Parathyroid adenoma (tissue), 2 donors: ENCODE measurements at regions not wholly inside any gene's neighbourhood (a gene's known extent, or its start where the extent isn't known, plus 50 kb on each side); places are given as distances from the start of the nearest gene placed in this dataset.
"Not testable (repeated sequence)": the region's sequence is repeated elsewhere in the genome, so short reads cannot be mapped to it uniquely, and the experiment has no call there.

ENCODE experiments used
- H2AFZ ChIP-seq: fragments of 300-600 bp; sonication (generic); one replicate; pipeline ENCODE4 v1.7.0; 2017; ENCODE audit warnings: antibody characterized with exemption, mild to moderate bottlenecking
- H3K27ac ChIP-seq: fragments of 300-600 bp; sonication (generic); one replicate; pipeline ENCODE4 v1.7.0; 2017
- H3K27me3 ChIP-seq: fragments of 300-600 bp; sonication (generic); one replicate; pipeline ENCODE4 v1.7.0; 2017; ENCODE audit warnings: low read length; ENCODE audit not compliant: control insufficient read depth, insufficient read depth
- H3K36me3 ChIP-seq: fragments of 300-600 bp; sonication (generic); one replicate; pipeline ENCODE4 v1.7.0; 2017; ENCODE audit warnings: low read length; ENCODE audit not compliant: control insufficient read depth, insufficient read depth
- H3K4me1 ChIP-seq: fragments of 300-600 bp; sonication (generic); one replicate; pipeline ENCODE4 v1.7.0; 2017; ENCODE audit warnings: control low read depth
- H3K4me2 ChIP-seq: fragments of 300-600 bp; sonication (generic); one replicate; pipeline ENCODE4 v1.7.0; 2017; ENCODE audit warnings: low read length
- H3K4me3 ChIP-seq: fragments of 300-600 bp; sonication (generic); one replicate; pipeline ENCODE4 v1.7.0; 2017; ENCODE audit warnings: low read depth, low read length
- H3K79me2 ChIP-seq: fragments of 300-600 bp; sonication (generic); one replicate; pipeline ENCODE4 v1.7.0; 2017; ENCODE audit warnings: control low read depth
- H3K9ac ChIP-seq: fragments of 300-600 bp; sonication (generic); one replicate; pipeline ENCODE4 v1.7.0; 2017; ENCODE audit warnings: mild to moderate bottlenecking
- H3K9me3 ChIP-seq: fragments of 300-600 bp; sonication (generic); one replicate; pipeline ENCODE4 v1.7.0; 2017; ENCODE audit warnings: low read length; ENCODE audit not compliant: control insufficient read depth
- CTCF ChIP-seq: fragments of 300-600 bp; sonication (generic); IDR thresholded peaks from one replicate; pipeline ENCODE4 v1.7.0; 2017; ENCODE audit warnings: antibody characterized with exemption, mild to moderate bottlenecking
- donor health status: primary hyperparathyroidism.

DNA sequence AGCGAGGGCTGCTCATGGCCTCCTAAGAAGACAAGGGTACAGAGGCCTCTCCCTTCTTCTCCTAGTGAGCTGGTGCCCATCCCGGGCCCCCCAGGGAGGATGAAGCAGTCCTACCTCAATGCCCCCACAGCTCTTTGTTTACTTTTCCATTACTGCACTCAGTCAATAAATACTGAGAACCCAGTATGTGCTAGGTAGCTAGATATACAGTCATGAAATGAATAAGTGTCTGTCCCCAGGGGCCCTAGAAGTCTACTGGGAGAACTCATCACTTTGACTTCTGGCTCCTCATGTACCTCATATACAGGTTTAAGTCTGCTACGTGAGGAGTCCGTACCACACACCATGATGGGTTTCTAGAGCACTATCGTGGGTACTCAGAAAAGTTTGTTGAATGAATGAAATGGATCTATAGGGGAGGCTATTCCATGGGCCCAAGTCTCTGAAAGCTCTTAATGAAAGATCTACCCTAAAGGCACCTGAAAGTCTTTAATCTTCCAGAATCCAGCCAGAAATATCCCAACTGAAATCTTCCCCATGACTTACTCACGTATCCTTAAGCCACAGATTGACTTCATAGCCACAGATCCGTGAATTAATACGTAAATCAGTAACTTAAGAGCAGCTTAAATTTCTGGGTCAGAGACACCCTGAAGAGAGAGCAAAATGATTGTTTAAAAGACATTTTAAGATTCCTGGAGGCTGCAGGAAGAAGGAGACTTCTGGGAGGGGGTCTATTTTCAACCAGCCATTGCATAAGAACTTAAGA lies 51.6 kb upstream of the POMP start:
- Histone ChIP-seq H3K9me3 (no peaks in the 10 kb centered on the region), H3K27me3 (no peaks in the 10 kb centered on the region), H3K4me1 (no peaks in the 10 kb centered on the region), H3K4me2 (no peak overlapping the region), H3K79me2 (no peaks in the 10 kb centered on the region), H3K4me3 (no peak overlapping the region), H3K36me3 (no peaks in the 10 kb centered on the region), H2AFZ (no peak overlapping the region), H3K9ac (no peak overlapping the region), H3K27ac (no peak overlapping the region)
- no peak for TF ChIP-seq CTCF

DNA sequence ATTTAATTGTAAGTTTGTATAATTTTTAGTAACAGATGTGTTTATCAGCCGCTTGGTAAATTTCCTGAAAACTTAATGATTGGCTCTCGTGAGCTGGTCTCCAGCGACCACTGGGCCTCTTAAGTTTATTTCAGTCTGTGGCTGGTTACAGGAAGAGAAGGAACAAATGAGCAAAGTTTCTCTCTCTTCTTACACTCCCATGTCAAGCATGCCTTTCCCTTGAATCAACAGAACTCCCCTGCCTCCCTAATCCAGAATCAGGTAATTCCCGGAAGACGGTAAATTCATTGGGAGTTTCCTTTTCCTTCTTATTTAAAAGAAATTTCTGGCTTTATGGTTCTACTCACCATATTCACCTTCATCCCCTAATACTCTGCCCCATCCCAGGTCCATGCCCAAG lies 52.5 kb upstream of the POMP start:
- no peak overlapping the region for H2AFZ ChIP-seq
- H3K27me3 ChIP-seq, result no peaks in the 10 kb centered on the region
- H3K36me3 ChIP-seq, result no peaks in the 10 kb centered on the region
- no peak overlapping the region for H3K27ac ChIP-seq
- no peak for TF ChIP-seq CTCF
- H3K9me3 ChIP-seq, result no peaks in the 10 kb centered on the region
- H3K79me2 ChIP-seq, result no peaks in the 10 kb centered on the region
- no peak overlapping the region for H3K4me3 ChIP-seq
- no peaks in the 10 kb centered on the region for H3K4me1 ChIP-seq
- no peak overlapping the region for H3K4me2 ChIP-seq
- no peak overlapping the region for H3K9ac ChIP-seq

- not testable (repeated sequence) for H3K9ac ChIP-seq, H3K79me2 ChIP-seq, H3K4me2 ChIP-seq, H3K9me3 ChIP-seq, H3K4me3 ChIP-seq, H3K4me1 ChIP-seq, H3K27me3 ChIP-seq, H3K36me3 ChIP-seq, H3K27ac ChIP-seq, H2AFZ ChIP-seq
Measured at GRCh38 chr13:28605147-28605546, 53.8 kb upstream of the POMP start.

- Histone ChIP-seq H3K27ac (no peak overlapping the region), H3K4me3 (no peak overlapping the region)
Measured at GRCh38 chr13:28603043-28603664, 55.8 kb upstream of the POMP start.

GRCh38 chr13:28602580-28602979 lies 56.4 kb upstream of the POMP start:
- Histone ChIP-seq H3K9ac (no peak overlapping the region), H3K36me3 (no peaks in the 10 kb centered on the region), H3K4me3 (no peak overlapping the region), H3K4me2 (no peak overlapping the region), H3K79me2 (no peaks in the 10 kb centered on the region), H3K4me1 (no peaks in the 10 kb centered on the region), H3K27ac (no peak overlapping the region), H2AFZ (no peak overlapping the region), H3K9me3 (no peaks in the 10 kb centered on the region), H3K27me3 (no peaks in the 10 kb centered on the region)
- TF ChIP-seq CTCF, result no peak

More at GRCh38 chr13:28603043-28603664, 55.8 kb upstream of the POMP start:
- Histone ChIP-seq H2AFZ (no peak overlapping the region), H3K4me2 (no peak overlapping the region), H3K79me2 (no peaks in the 10 kb centered on the region), H3K36me3 (no peaks in the 10 kb centered on the region), H3K9ac (no peak overlapping the region), H3K9me3 (no peaks in the 10 kb centered on the region), H3K27me3 (no peaks in the 10 kb centered on the region), H3K4me1 (no peaks in the 10 kb centered on the region)
- TF ChIP-seq CTCF, result no peak
